Smooth muscle cell (in vitro differentiated cells): ENCODE measurements at regions not wholly inside any gene's neighbourhood (a gene's known extent, or its start where the extent isn't known, plus 50 kb on each side); places are given as distances from the start of the nearest gene placed in this dataset.

Source experiments
- DNase-seq: peaks from one replicate; lab custom pipeline; 2025; ENCODE audit not compliant: unreplicated experiment; lab: John Stamatoyannopoulos, UW
- H2AFZ ChIP-seq: fragments of 200-600 bp; sonication (generic); 2 replicates; pipeline ENCODE4 v1.6.0; 2016; ENCODE audit warnings: antibody characterized with exemption, low read depth, mild to moderate bottlenecking
- H3F3A ChIP-seq: fragments of 200-600 bp; sonication (generic); 2 replicates; pipeline ENCODE4 v1.6.0; 2017; ENCODE audit warnings: antibody characterized with exemption, low read depth
- H3K27ac ChIP-seq: fragments of 200-600 bp; sonication (generic); 2 replicates; pipeline ENCODE4 v1.5.1; 2016; ENCODE audit warnings: low read depth, mild to moderate bottlenecking
- H3K27me3 ChIP-seq: fragments of 200-600 bp; sonication (generic); 2 replicates; pipeline ENCODE4 v1.6.1; 2016; ENCODE audit warnings: low read depth, mild to moderate bottlenecking
- H3K36me3 ChIP-seq: fragments of 200-600 bp; sonication (generic); 2 replicates; pipeline ENCODE4 v1.5.1; 2016; ENCODE audit warnings: low read depth
- H3K4me1 ChIP-seq: fragments of 200-600 bp; sonication (generic); 2 replicates; pipeline ENCODE4 v1.5.1; 2016; ENCODE audit warnings: low read depth
- H3K4me2 ChIP-seq: fragments of 200-600 bp; sonication (generic); 2 replicates; pipeline ENCODE4 v1.6.0; 2016; ENCODE audit warnings: mild to moderate bottlenecking
- H3K4me3 ChIP-seq: fragments of 200-600 bp; sonication (generic); 2 replicates; pipeline ENCODE4 v1.5.1; 2016; ENCODE audit warnings: mild to moderate bottlenecking
- H3K79me2 ChIP-seq: fragments of 200-600 bp; sonication (generic); 2 replicates; pipeline ENCODE4 v1.6.0; 2016; ENCODE audit warnings: low read depth, mild to moderate bottlenecking
- H3K9ac ChIP-seq: fragments of 200-600 bp; sonication (generic); 2 replicates; pipeline ENCODE4 v1.6.0; 2016; ENCODE audit warnings: low read depth
- H3K9me3 ChIP-seq: fragments of 200-600 bp; sonication (generic); replicated peaks from 2 replicates; pipeline ENCODE4 v1.5.1; 2016; ENCODE audit warnings: low read depth
- H4K20me1 ChIP-seq: fragments of 200-600 bp; sonication (generic); 2 replicates; pipeline ENCODE4 v1.6.0; 2016; ENCODE audit warnings: low read depth
- CTCF ChIP-seq: fragments of 200-600 bp; sonication (generic); IDR thresholded peaks from 2 replicates; pipeline ENCODE4 v1.5.1; 2017; ENCODE audit warnings: borderline replicate concordance, mild to moderate bottlenecking, antibody characterized with exemption; ENCODE audit not compliant: insufficient read depth, poor library complexity, severe bottlenecking
- WGBS: methylation state at CpG from one replicate; pipeline ENCODE4 v1.1.7; 2016; ENCODE audit warnings: low lambda C conversion rate; 5-methylcytosine and 5-hydroxymethylcytosine counted together

GRCh38 chr2:18176679-18177215 lies 298.3 kb downstream of the KCNS3 start:
- H3K9ac ChIP-seq, result no peak overlapping the region
- no peaks in the 10 kb centered on the region for H3F3A ChIP-seq
- H3K9me3 ChIP-seq, result no peaks in the 10 kb centered on the region
- H3K27me3 ChIP-seq, result no peaks in the 10 kb centered on the region
- no peak overlapping the region for H2AFZ ChIP-seq
- H3K36me3 ChIP-seq, result no peaks in the 10 kb centered on the region
- no peak for TF ChIP-seq CTCF
- no peaks in the 10 kb centered on the region for H3K79me2 ChIP-seq
- no peaks in the 10 kb centered on the region for H3K4me1 ChIP-seq
- H3K4me2 ChIP-seq, result no peak overlapping the region
- no peak overlapping the region for H3K27ac ChIP-seq
- no peak overlapping the region for H3K4me3 ChIP-seq
- 91% methylated on average over 2 of the region's 2 CpGs for WGBS
- no peaks in the 10 kb centered on the region for H4K20me1 ChIP-seq
- DNase-seq, result no peak

DNA sequence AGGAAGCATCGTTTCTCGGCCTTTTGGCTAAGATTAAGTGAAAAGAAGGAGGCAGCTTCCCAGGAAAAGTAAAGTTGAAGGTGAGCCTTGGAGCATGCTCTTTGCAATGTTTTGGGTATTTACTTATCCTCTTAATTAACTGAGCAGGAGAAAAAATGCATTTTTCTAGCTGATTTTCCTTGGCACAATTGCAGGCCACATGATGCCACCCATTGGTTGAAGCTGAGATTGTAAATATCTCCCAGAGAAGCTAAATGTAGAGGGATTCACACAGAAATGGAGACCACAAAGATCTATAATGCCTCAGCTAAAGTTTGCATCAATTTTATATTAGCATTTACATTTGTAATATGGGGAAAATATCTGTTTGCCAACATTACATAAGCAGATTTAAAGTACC lies 294.1 kb downstream of the KCNS3 start:
- H3K27ac ChIP-seq, result no peak overlapping the region
- 87% methylated on average over 2 of the region's 2 CpGs for WGBS
- H2AFZ ChIP-seq, result no peak overlapping the region
- no peak for TF ChIP-seq CTCF
- no peaks in the 10 kb centered on the region for H3F3A ChIP-seq
- no peaks in the 10 kb centered on the region for H3K27me3 ChIP-seq
- no peaks in the 10 kb centered on the region for H4K20me1 ChIP-seq
- no peaks in the 10 kb centered on the region for H3K79me2 ChIP-seq
- no peaks in the 10 kb centered on the region for H3K36me3 ChIP-seq
- no peaks in the 10 kb centered on the region for H3K9me3 ChIP-seq
- H3K9ac ChIP-seq, result no peak overlapping the region
- no peak for DNase-seq
- H3K4me2 ChIP-seq, result no peak overlapping the region
- no peaks in the 10 kb centered on the region for H3K4me1 ChIP-seq
- no peak overlapping the region for H3K4me3 ChIP-seq

- DNase-seq, result no peak
- Histone ChIP-seq H3K79me2 (no peaks in the 10 kb centered on the region), H3F3A (no peaks in the 10 kb centered on the region), H3K4me2 (no peak overlapping the region), H3K4me1 (no peaks in the 10 kb centered on the region), H2AFZ (no peak overlapping the region), H3K36me3 (no peaks in the 10 kb centered on the region), H3K27ac (no peak overlapping the region), H3K27me3 (no peaks in the 10 kb centered on the region), H3K4me3 (no peak overlapping the region), H4K20me1 (no peaks in the 10 kb centered on the region), H3K9me3 (no peaks in the 10 kb centered on the region), H3K9ac (no peak overlapping the region)
- no peak for TF ChIP-seq CTCF
- WGBS, result 71% methylated on average over 7 of the region's 7 CpGs
Observed at GRCh38 chr2:18171191-18172139, 293.0 kb downstream of the KCNS3 start.
